ENCODE measurements at regions not wholly inside any gene's neighbourhood (a gene's known extent, or its start where the extent isn't known, plus 50 kb on each side); places are given as distances from the start of the nearest gene placed in this dataset.
"Not testable (repeated sequence)": the region's sequence is repeated elsewhere in the genome, so short reads cannot be mapped to it uniquely, and the experiment has no call there.

DNA sequence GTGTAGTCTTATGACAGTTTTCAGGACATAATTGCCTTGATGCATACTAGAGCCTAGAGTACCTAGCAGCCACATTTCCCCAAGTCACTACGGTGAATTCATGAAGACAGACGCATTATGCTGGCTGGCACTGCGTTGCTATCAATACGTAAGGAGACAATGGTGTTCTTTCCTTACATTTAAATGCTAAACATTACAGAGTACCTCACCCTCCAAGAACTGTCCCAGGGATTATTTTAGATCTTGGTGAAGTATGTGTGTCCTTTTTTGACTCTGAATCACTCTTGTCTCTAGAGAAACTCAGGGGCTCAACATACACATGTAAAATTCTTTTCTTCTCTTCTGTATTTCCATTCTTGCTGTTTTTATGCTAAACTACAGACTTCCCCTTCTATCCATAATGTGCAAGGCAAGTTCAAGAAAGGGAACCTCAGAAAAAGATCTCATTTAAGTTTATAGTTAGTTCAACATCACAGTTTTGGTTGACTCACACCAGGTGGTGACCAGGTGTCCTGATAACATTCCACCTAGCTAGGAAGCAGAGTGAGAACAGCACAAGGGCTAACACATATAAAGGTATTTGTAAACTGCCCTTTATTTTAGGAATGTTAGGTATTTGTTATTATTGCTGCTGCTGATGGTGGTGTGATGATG lies 212.4 kb upstream of the HNRNPA3 start:
- peak; percentile 31 for DNase-seq

DNA sequence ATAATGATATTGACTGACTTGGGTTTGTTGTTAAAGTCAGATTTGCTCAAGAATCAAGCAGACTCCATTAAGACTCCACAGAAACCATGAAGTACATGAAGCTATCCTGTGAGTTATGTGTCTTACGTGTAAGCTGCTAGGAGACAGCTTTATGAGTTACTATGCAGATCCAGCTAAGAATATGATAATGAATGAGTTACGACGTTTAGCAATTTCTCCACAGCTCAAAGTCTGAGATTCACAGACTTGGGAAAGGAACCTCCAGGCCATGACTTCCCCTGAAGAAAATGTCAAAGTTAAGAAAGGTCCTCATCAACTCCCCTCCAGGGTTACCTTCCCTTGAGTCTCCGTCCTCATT lies 211.9 kb upstream of the HNRNPA3 start:
- DNase-seq = no peak

DNA sequence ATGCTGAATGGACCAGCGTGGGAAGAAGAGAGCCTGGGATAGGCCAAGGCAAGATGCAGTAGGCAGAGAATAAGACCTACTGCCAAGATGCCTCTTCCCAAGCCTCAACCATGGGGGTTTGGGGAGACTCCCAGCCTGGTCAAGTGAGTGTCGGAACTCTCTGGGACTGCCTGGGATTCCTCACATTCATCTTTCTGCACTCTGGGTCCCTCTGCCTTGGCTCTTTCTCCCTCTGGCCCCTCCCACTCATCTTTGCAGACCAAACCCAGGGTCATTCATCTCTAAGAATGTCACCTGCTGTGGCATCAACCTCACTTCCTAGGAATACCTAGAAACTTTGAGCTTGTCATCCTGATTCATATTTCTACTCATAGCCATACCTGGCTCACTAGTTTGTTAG lies 211.3 kb upstream of the HNRNPA3 start:
- DNase-seq = no peak

DNA sequence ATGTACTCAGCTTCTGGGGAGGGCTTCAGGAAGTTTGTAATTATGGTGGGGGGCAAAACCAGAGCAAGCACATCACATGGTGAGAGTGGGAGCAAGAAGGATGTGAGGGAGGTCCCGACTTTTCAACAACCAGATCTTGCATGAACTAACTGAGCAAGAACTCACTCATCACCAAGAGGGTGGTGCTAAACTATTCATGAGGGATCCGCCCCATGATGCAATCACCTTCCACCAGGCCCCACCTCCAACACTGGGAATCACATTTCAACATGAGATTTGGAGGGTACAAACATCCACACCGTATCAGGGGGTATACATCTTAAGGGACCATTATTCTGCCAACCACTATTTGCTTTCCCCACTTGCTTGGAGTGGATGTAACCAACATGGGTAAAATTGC lies 209.6 kb upstream of the HNRNPA3 start:
- no peak for DNase-seq

DNA sequence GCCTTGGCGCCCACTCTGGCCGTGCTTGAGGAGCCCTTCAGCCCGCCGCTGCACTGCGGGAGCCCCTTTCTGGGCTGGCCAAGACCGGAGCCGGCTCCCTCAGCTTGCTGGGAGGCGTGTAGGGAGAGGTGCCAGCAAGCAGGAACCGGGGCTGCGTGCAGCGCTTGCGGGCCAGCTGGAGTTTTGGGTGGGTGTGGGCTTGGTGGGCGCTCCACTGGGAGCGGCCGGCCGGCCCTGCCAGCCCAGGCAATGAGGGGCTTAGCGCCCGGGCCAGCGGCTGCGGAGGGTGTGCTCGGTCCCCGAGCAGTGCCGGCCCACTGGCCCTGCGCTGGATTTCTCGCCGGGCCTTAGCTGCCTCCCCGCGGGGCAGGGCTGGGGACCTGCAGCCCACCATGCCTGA lies 204.9 kb upstream of the HNRNPA3 start:
- DNase-seq = not testable (repeated sequence)

DNA sequence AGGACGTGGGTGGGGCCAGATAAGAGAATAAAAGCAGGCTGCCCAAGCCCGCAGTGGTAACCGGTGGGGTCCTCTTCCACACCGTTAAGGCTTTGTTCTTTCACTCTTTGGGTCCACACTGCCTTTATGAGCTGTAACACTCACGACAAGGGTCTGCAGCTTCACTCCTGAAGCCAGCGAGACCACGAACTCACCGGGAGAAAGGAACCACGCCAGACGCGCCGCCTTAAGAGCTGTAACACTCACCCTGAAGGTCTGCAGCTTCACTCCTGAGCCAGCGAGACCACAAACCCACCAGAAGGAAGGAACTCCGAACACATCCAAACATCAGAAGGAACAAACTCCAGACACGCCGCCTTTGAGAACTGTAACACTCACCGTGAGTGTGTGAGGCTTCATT lies 203.9 kb upstream of the HNRNPA3 start:
- not testable (repeated sequence) for DNase-seq

DNA sequence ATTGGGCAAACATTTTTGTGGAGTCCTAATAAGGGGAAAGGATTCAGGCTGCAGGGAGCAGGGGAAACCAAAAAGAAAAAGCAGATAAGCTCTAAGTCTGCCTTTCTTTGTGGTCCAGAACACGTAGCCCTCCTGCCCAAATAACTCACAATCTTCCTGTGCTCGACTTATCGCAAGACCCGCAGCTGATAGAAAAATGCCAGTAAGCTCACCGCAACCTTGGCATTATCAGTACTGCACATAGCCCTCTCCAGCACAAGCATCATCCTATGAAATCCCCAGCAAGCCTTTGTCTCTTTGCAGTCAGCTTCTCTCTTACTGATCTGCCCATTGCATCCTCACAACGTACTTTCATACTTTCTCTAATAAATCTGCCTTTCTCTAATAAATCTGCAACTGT lies 202.4 kb upstream of the HNRNPA3 start:
- peak; percentile 94 for DNase-seq

DNA sequence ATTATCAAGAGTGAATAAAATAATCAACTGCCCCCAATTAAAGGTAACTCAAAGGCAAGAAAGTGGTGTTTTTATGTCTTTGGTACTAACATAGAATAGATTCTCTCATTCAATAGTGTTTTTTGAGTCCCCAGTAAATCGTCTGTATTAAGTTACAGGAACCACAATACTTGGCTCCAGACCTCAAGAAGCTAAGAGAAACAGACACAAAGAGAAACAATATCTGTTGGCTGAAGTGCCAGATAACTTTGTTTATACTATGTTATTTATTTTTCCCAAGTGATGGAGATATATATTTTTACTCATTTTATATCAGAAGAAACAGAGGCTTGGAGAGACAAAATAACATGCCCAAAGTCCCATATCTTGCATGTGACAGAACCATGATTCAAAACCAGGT lies 201.7 kb upstream of the HNRNPA3 start:
- DNase-seq = no peak

DNA sequence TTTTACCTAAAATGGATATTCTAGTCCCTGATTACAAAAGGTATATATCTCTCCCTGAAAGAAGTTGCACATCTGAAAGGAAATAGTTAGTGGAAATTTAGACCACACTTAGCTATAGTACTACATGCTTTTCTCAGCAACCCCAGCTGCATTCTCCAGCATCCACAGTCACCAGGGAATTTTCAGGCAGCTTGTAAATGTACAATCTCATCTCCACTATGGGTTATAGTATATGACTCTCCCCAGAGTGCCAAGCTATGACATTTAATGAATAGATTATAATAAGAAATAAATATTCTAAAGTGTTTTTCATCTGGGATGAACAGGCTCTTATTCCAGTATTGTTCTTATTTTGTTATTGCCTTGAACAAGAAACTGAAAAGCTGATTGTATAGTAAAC lies 197.6 kb upstream of the HNRNPA3 start:
- DNase-seq = no peak

DNA sequence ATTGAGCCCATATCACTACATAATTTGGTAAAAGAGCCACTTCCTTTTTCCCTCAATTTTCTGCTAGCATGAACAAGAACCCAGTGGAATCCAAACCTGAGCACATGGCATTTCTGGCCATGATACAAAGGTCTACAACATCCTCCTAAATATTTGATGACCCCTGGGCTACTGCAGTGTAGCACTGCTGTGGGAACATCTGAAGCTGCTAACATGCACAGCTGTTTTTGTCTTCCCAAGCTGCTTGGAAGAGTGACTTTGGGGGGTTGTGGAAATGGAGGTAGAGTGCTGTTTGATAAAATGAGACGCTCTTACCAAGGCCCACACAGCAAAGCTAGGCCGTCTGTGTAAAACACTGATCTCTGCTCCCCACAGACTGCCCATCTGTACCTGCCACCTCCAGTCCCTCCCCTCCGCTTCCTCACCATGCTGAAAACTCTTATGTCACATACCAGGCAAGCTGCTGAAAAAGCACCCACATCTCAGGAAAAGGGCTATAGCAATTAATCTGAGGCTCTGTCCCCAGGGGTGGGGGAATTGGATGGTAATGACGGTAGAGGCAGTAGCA lies 197.2 kb upstream of the HNRNPA3 start:
- no peak for DNase-seq

DNA sequence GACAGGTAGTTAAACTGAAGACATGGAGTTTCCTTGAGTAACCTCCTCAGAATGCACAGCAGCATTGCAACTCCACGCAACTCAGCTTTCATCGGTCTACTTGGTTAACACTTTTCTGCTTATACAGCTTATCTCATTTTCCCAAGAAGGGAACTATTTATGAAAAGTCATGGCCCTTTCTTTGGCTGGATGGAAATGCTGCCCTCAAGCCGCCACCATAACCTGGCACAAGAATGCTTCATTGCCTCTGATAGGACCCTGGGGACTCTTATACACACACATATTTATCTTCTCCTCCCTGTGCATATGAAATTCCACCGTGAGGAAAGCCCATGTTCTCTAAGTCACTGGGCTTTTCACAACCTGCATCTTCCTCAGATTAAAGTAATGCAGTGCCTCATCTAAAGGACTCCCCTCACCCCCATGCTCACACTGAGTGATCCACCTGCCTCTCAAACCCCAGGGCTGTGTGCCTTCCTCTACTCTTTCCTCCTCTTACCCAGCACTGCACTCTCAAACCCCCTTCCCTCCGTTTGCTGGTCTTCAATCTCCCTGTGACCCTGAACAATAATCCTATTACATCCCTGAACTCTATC lies 192.0 kb upstream of the HNRNPA3 start:
- DNase-seq = no peak

DNA sequence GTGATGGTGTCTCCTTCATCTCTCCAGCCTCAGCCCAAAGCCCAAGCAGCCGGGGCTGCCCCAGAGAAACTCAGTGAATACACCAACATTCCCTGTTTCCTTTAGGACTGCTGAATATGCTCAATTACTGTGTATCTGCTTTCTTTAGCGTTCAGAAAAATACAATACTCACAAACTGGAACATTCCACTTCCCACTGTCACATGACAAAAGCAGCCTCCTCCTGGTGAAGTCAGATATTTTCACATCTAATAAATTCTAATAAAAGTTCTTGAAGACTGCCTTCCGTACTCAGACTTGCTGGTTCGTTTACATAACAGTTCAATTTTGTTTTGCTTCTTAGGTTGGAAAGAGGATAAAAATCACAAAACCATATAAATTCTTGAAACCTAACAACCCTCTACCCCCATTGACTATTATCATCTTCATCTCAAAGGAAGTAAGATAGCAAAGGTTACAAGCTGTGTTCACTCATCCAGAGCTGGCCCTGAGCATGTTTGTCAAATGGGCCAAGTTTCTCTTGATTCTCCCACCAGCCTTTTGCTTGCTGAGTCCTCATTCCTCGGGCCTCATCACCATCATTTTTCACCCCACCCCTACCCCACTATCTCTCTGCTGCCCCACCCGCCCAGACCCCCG lies 190.8 kb upstream of the HNRNPA3 start:
- DNase-seq = no peak

DNA sequence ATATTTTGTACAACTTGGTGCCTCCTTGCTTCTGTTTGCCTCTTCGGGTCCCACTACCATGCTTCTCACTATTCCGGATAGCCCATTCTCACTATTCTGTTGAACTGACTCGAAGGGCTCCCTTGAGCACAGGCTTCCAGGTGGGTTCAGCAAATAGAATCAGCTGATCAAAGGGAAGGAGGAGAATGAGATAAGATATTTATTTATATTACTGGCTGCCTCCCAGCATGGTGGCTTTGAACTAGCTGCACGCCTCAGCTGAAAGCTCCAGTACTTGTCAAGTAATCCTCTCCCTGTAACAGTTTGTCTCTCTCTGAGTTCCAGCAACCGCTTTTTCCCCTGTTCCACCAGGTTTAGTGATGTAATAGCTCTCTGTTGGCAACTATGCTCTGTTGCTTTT lies 187.8 kb upstream of the HNRNPA3 start:
- no peak for DNase-seq

DNA sequence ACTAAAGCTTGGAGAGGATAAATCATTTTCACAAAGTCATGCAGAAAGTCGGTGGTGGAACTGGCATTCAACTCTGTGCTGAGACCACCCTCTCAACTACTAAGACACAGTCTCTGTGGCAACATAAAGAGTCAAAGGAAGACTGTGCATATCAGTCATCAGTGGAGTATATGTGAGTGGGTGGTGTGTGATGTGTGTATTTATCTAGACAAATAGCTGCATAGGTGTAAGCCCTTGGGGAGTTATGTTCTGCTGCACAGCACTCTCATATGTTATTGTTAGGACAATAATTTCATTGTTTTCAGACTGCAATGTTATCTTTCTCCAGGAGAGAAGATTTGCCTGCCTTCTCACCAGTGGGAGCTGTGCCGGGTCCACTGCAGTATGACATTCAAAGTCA lies 186.3 kb upstream of the HNRNPA3 start:
- DNase-seq = no peak

DNA sequence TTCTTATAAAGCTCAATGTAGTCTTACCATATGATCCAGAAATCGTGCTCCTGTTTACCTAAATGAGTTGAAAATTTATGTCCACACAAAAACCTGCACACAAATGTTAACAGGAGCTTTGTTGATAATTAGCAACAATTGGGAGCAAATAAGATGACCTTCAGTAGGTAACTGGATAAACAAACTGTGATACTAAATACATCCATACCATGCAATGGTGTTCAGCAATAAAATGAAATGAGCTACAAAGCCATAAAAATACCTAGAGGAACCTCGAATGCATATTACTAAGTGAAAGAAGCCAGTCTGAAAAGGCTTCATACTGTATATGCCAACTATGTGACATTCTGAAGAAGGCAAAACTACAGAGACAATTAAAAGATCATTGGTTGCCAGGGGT lies 185.6 kb upstream of the HNRNPA3 start:
- no peak for DNase-seq

DNA sequence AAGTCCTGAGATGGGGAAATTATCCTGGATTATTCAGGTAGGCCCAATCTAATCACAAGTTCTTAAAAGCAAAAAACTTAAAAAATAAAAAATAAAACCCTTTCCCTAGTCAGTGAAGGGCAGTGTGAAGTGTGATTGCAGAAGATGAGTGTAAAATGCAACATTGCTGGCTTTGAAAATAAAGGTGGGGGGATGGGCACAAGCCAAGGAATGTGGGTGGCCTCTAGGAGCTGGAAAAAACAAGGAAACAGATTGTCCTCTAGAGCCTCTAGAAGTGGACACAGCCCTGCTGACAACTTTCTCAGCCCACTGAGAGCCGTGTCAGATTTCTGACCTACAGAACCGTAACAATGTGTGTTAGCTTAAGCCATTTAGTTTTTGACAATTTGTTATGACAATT lies 184.3 kb upstream of the HNRNPA3 start:
- DNase-seq = no peak

DNA sequence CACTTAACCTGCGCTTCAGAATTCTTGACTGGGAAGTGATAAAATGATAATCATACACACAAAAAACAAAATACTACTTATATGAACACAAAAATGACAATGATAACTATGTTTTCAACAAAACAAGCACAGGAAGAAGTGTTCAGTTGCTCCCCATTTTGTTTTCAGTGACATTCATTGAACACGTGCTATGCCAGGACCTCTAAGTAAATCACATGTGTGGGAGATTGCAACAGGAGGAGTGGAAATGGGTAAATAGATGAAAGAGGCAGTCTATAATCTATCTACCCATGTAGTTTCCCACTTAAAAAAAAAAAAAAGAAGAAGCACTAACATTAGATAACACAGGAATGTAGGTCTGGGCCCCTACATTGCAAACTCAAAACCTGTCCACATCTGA lies 183.5 kb upstream of the HNRNPA3 start:
- no peak for DNase-seq

DNA sequence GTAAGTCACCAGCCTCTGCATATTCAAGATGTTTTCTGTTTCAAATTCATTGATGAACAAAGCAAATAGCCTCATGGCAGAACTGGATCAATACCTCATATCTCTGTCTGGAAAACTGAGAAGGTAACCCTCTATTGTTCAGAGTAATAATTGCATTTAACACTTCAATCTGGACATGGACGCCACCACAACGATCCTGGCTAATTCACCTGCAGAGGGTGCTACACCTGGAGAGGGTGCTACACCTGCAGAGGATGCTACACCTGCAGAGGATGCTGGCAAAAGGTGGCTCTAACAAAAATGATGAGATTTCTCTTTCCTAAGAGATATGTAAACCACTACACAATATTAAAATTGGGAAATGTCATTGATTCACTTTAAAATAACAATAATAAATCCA lies 183.1 kb upstream of the HNRNPA3 start:
- no peak for DNase-seq

DNA sequence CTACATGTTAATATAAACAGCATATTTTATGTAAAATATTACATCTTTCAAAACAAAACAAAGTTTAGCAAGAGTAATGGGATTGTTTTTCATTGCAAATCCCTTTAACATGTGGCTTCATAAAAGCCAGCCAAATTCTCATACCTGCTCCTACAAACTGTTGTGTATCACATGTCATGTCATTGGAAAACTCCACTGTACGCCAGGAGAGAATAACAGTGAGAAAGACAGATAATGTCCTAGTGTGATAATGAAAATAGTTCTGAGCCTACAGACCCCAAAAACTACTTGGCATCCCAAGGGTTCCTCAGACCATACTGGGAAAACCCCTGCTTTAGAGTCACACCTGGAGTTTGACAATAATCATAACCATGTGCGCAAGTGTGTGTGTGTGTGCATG lies 182.7 kb upstream of the HNRNPA3 start:
- no peak for DNase-seq

DNA sequence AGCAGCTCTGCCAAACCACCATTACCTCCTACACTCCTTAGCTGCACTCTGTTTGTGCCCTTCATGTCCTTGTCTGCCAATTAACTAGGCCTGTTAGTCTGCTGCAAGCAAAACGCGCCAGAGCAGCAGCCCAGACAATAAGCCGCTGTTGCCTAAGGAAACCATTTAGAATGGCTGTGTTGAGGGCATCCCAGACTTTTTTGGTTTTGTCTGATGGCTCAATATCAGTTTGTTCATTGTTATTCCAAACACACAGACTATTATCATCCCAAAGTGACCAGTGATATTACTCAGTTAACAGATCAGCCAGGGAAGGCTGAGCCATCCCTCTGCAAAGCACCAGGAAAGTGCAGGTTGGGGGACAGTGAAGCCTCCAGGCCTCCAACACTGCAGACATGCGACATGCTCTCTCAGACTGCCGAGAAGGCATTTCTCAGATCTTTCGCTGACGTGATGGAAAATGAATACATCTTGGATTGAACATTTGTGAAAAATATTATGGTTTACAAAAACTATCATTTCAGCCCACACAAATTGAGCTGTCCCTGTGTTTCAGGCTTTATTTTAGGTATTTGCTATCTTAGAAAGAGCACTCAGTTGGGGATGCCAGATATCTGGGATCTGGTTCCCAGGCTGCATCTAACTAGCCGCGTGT lies 182.0 kb upstream of the HNRNPA3 start:
- DNase-seq = no peak

DNA sequence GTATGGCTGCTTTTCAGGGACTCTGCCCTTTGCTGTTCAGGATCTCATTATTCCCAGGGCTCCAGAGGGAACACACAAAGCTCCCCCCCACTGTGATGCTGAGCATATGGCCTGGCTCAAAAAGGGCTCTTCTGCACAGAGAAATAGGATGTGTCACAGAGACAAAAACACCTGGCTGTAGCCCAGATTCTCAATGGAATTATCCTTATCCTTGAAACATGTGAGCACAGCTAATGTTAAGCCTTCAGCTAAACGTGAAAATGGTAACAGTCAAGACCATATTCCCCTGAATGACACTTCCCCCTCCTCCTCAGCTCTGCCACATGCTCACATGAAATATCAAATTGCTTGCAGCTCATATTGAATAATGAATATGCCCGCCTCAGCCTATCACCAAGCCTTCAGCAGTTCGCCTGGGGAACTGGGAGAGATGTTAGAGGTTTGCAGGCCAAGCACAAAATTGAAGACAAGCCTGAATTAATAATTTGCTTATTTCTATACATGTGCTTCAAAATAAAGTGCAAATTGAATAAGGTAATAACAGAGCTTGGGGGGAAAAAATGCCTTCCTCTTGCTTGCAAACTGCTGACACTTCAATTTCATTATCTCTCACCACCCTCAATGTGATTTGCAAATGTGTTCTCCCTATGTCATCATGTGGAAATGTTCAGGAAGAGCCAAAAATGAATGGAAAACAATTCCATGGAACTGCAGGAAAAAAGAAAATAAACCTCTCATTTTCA lies 181.0 kb upstream of the HNRNPA3 start:
- no peak for DNase-seq

DNA sequence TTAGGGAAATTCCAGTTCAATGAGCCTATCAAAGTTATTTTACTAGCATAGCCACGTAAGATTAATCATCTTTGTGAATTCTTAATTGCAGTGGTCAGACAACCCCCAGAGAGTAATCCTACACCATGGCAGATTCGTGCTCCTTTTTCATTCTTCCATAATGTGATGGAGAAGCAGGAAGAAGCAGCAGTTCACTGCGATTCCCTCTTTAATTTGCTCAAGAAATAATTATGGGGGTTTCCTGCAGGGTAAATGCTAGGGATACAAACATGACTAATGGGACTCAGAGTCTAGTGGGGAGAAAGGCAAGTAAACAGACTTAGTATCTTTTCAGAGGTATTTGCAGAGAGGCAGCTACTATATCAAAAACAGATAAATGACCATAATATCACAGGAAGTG lies 175.8 kb upstream of the HNRNPA3 start:
- no peak for DNase-seq

DNA sequence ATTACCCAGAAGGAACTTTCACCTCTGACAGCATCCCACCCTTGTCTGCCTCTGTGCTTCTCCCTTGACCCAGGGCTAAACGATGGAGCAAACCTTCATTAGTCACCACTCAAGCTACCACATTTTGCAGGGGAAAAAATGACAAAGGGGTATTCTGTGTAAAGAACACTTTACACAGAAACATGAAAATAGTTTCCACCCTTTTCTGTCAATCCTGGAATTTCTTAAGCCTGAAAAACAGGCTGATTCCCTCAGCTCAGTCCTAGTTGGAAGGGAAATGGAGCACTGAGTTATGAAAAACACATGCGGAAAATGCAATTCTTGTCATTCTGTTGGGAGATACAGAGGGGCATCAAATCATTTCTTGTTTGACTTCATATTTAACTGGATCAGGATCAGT lies 175.0 kb upstream of the HNRNPA3 start:
- DNase-seq = no peak

Data from hematopoietic multipotent progenitor cell treated with erythropoietin and hydrocortisone succinate and interleukin-3 and kit ligand, for 4 days (in vitro differentiated cells).